Activated naive CD4-positive, alpha-beta T cell treated with anti-CD3 and anti-CD28 coated beads, Interleukin-2, amount 50 U/mL, for 24 hours (primary cell): ENCODE measurements at regions not wholly inside any gene's neighbourhood (a gene's known extent, or its start where the extent isn't known, plus 50 kb on each side); places are given as distances from the start of the nearest gene placed in this dataset.

ENCODE experiments used
- H3K27ac Mint-ChIP-seq: one replicate; pipeline ENCODE4 v1.8.0; 2021; ENCODE audit warnings: mild to moderate bottlenecking, mixed read lengths
- H3K27me3 Mint-ChIP-seq: one replicate; pipeline ENCODE4 v1.8.0; 2021; ENCODE audit warnings: mixed read lengths
- H3K36me3 Mint-ChIP-seq: one replicate; pipeline ENCODE4 v1.8.0; 2021; ENCODE audit warnings: mixed read lengths
- H3K4me1 Mint-ChIP-seq: one replicate; pipeline ENCODE4 v1.8.0; 2021; ENCODE audit warnings: mixed read lengths
- H3K4me3 Mint-ChIP-seq: one replicate; pipeline ENCODE4 v1.8.0; 2021; ENCODE audit warnings: mild to moderate bottlenecking, mixed read lengths
- H3K9me3 Mint-ChIP-seq: one replicate; pipeline ENCODE4 v1.8.0; 2021; ENCODE audit warnings: mixed read lengths

GRCh38 chr16:54503011-54503855 is 216.6 kb upstream of the IRX3 start:
- Mint-ChIP-seq H3K27me3 (peaks cover 8% of the 10 kb centered on the region), H3K9me3 (peaks cover 2% of the 10 kb centered on the region), H3K36me3 (no peaks in the 10 kb centered on the region), H3K27ac (no peak overlapping the region), H3K4me3 (no peak overlapping the region), H3K4me1 (no peaks in the 10 kb centered on the region)

DNA sequence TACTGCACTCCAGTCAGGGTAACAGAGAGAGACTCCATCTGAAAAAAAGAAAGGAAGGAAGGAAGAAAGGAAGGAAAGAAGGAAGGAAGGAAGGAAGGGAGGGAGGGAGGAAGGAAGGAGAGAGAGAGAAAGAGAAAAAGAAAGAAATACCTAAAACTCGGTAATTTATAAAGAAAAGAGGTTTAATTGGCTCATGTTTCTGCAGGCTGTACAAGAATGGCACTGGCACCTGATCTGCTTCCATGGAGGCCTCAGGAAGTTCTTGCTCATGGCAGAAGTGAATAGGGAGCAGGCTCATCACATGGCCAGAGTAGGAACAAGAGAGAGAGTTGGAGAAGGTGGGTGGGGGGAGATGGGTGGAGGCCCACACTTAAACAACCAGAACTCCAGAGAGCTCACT is 215.2 kb upstream of the IRX3 start:
- peaks cover 12% of the 10 kb centered on the region for H3K9me3 Mint-ChIP-seq
- no peak overlapping the region for H3K4me3 Mint-ChIP-seq
- H3K27me3 Mint-ChIP-seq = peaks cover 8% of the 10 kb centered on the region

GRCh38 chr16:54493594-54493993 is 207.0 kb upstream of the IRX3 start:
- Mint-ChIP-seq H3K27me3 (peaks cover 3% of the 10 kb centered on the region), H3K27ac (no peak overlapping the region), H3K4me3 (no peak overlapping the region), H3K36me3 (no peaks in the 10 kb centered on the region), H3K9me3 (peaks cover 12% of the 10 kb centered on the region), H3K4me1 (no peaks in the 10 kb centered on the region)

More for the DNA sequence above, 215.2 kb upstream of the IRX3 start:
- Mint-ChIP-seq H3K27ac (no peak overlapping the region), H3K36me3 (no peaks in the 10 kb centered on the region), H3K4me1 (no peaks in the 10 kb centered on the region)

GRCh38 chr16:54493061-54493460 is 206.5 kb upstream of the IRX3 start:
- H3K36me3 Mint-ChIP-seq = no peaks in the 10 kb centered on the region
- H3K27me3 Mint-ChIP-seq = peaks cover 3% of the 10 kb centered on the region
- H3K27ac Mint-ChIP-seq = no peak overlapping the region
- peaks cover 8% of the 10 kb centered on the region for H3K9me3 Mint-ChIP-seq
- no peak overlapping the region for H3K4me3 Mint-ChIP-seq
- H3K4me1 Mint-ChIP-seq = no peaks in the 10 kb centered on the region

DNA sequence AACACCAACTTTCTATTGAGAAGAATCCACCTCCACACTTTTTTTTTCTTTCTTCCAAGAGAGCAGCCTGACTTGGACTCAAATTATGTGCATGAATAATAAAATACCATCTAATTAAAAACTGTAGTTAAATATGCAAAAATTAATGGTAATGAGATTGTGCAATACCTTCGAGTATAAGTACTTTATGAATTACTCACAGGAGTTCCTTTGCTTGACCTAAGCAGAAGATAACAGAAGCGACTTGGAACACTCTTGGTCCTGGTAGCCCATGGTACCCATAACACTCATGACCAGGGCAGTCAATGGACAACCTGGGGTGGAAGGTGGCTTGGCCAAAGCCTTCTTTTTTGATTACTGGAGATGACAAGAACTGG is 203.5 kb upstream of the IRX3 start:
- Mint-ChIP-seq H3K27ac (no peak overlapping the region), H3K36me3 (no peaks in the 10 kb centered on the region), H3K9me3 (no peaks in the 10 kb centered on the region), H3K4me3 (no peak overlapping the region), H3K27me3 (peaks cover 1% of the 10 kb centered on the region), H3K4me1 (no peaks in the 10 kb centered on the region)

- no peaks in the 10 kb centered on the region for H3K4me1 Mint-ChIP-seq
- no peak overlapping the region for H3K4me3 Mint-ChIP-seq
- H3K27me3 Mint-ChIP-seq = peaks cover 1% of the 10 kb centered on the region
- H3K27ac Mint-ChIP-seq = no peak overlapping the region
- H3K36me3 Mint-ChIP-seq = no peaks in the 10 kb centered on the region
- no peaks in the 10 kb centered on the region for H3K9me3 Mint-ChIP-seq
These were observed 202.9 kb upstream of the IRX3 start for GRCh38 chr16:54489225-54490111.

- no peaks in the 10 kb centered on the region for H3K9me3 Mint-ChIP-seq
- no peak overlapping the region for H3K27ac Mint-ChIP-seq
- H3K4me1 Mint-ChIP-seq = no peaks in the 10 kb centered on the region
- peaks cover 1% of the 10 kb centered on the region for H3K27me3 Mint-ChIP-seq
- H3K36me3 Mint-ChIP-seq = no peaks in the 10 kb centered on the region
- H3K4me3 Mint-ChIP-seq = no peak overlapping the region
These were observed 202.1 kb upstream of the IRX3 start for GRCh38 chr16:54488729-54489128.

GRCh38 chr16:54487933-54488332 is 201.3 kb upstream of the IRX3 start:
- Mint-ChIP-seq H3K27me3 (peaks cover 1% of the 10 kb centered on the region), H3K36me3 (no peaks in the 10 kb centered on the region), H3K4me1 (no peaks in the 10 kb centered on the region), H3K27ac (no peak overlapping the region), H3K9me3 (no peaks in the 10 kb centered on the region), H3K4me3 (no peak overlapping the region)

- Mint-ChIP-seq H3K4me1 (no peaks in the 10 kb centered on the region), H3K4me3 (no peak overlapping the region), H3K36me3 (no peaks in the 10 kb centered on the region), H3K27ac (no peak overlapping the region), H3K9me3 (no peaks in the 10 kb centered on the region), H3K27me3 (no peaks in the 10 kb centered on the region)
These were observed 198.1 kb upstream of the IRX3 start for GRCh38 chr16:54484700-54485099.

- no peak overlapping the region for H3K27ac Mint-ChIP-seq
These were observed 196.4 kb upstream of the IRX3 start for GRCh38 chr16:54482892-54483574.

DNA sequence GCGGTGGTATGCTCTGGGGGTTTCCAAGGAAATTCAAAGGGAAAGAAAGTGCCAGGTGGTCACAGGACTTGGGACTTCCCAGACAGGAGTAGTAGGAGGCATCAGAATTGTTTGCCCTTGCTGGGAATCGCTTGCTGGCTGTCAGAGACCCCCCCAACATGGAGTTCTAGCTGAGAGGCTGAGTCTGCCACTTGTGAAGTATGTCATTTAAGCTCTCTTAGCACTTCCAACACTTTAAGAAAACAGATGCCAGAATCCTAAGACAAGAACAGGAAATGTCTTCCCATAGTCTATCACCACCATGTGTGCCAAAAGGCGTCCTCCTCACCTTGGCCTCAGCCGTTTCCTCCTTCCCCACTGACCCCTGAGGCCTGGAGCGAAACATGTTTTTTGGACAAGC is 193.8 kb upstream of the IRX3 start:
- H3K36me3 Mint-ChIP-seq = no peaks in the 10 kb centered on the region

More at GRCh38 chr16:54482892-54483574, 196.4 kb upstream of the IRX3 start:
- no peaks in the 10 kb centered on the region for H3K27me3 Mint-ChIP-seq
- H3K4me1 Mint-ChIP-seq = no peaks in the 10 kb centered on the region
- H3K4me3 Mint-ChIP-seq = no peak overlapping the region
- H3K36me3 Mint-ChIP-seq = no peaks in the 10 kb centered on the region
- no peaks in the 10 kb centered on the region for H3K9me3 Mint-ChIP-seq

DNA sequence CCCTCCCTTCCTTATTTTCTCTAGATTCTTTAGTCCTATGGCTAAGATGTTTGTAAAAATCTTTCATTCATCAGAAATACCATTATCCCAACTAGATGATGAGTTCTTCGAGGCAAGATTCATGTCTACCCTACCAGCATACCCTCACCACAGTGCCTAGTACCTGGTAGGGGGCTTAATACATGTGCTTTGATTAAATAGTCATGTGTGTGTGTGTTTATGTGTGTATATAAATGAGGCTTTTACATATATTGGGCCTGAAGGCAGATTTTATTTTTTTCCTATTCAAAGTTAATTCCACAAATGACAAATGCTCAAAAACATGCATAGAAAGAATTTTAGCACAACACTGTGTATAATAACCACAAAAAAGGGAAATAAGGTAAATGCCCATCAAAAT is 193.0 kb upstream of the IRX3 start:
- Mint-ChIP-seq H3K4me3 (no peak overlapping the region), H3K27ac (no peak overlapping the region), H3K27me3 (no peaks in the 10 kb centered on the region), H3K36me3 (no peaks in the 10 kb centered on the region), H3K4me1 (no peaks in the 10 kb centered on the region), H3K9me3 (no peaks in the 10 kb centered on the region)

More for the DNA sequence above, 193.8 kb upstream of the IRX3 start:
- no peak overlapping the region for H3K27ac Mint-ChIP-seq
- H3K4me1 Mint-ChIP-seq = no peaks in the 10 kb centered on the region
- no peak overlapping the region for H3K4me3 Mint-ChIP-seq
- no peaks in the 10 kb centered on the region for H3K9me3 Mint-ChIP-seq
- no peaks in the 10 kb centered on the region for H3K27me3 Mint-ChIP-seq

- H3K36me3 Mint-ChIP-seq = no peaks in the 10 kb centered on the region
- H3K27ac Mint-ChIP-seq = no peak overlapping the region
- H3K4me3 Mint-ChIP-seq = no peak overlapping the region
- no peaks in the 10 kb centered on the region for H3K4me1 Mint-ChIP-seq
- peaks cover 4% of the 10 kb centered on the region for H3K27me3 Mint-ChIP-seq
- H3K9me3 Mint-ChIP-seq = no peaks in the 10 kb centered on the region
These were observed 191.1 kb upstream of the IRX3 start for GRCh38 chr16:54477714-54478113.

GRCh38 chr16:54475019-54475601 is 188.5 kb upstream of the IRX3 start:
- H3K9me3 Mint-ChIP-seq = no peaks in the 10 kb centered on the region
- H3K36me3 Mint-ChIP-seq = no peaks in the 10 kb centered on the region
- H3K27me3 Mint-ChIP-seq = peaks cover 4% of the 10 kb centered on the region
- H3K27ac Mint-ChIP-seq = peak overlapping the region; percentile 60
- H3K4me3 Mint-ChIP-seq = no peak overlapping the region
- no peaks in the 10 kb centered on the region for H3K4me1 Mint-ChIP-seq

DNA sequence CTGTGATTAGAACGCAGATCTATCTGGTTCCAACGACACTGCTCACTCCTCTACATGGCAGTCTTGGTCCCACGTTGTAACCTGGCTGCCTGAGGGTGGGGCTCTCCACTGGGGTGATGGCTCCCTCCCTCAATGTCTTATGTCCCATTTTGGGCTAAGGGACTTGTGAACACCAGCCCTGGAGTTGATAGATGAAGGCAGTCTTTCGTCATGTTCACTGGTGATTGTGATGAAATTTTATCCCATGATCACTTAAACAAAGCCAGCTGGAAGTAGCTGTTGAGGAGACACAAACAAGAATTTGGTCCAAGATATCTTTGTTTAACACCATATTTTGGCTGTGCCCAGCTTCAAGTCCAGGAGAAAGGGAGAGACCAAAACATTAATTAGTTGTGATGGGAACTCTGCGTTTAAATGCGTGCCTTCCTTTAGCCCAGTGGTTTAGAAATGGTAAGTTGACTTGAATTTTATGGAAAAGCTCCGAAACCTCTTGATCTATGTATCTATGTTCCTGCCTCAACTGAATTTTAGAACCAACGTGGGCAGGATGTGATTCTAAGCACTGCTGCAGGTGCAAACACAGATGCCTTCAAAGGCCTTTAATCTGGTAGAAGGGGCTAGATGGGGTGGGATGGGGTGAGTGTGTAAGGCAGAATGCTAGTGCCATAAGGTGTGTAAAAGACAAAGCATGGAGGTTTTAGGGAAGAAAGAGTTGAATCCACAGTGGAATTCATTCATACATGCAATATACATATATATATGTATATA is 186.8 kb upstream of the IRX3 start:
- no peaks in the 10 kb centered on the region for H3K4me1 Mint-ChIP-seq
- H3K4me3 Mint-ChIP-seq = no peak overlapping the region
- H3K27me3 Mint-ChIP-seq = peaks cover 8% of the 10 kb centered on the region
- no peak overlapping the region for H3K27ac Mint-ChIP-seq
- H3K36me3 Mint-ChIP-seq = no peaks in the 10 kb centered on the region
- no peaks in the 10 kb centered on the region for H3K9me3 Mint-ChIP-seq
